ENCODE measurements at regions not wholly inside any gene's neighbourhood (a gene's known extent, or its start where the extent isn't known, plus 50 kb on each side); places are given as distances from the start of the nearest gene placed in this dataset.

- BruUV-seq (replicated peaks) = no TSS peak
- peaks cover 4 to 8% of the 10 kb centered on the region in 2 experiments; a peak in 2 of 4 replicates for H3K4me1 ChIP-seq (ENCODE audit: control insufficient read depth in 1 of 2, insufficient read depth in 2 of 2, low read length in 2 of 2)
- no peak overlapping the region for H3K4me3 ChIP-seq (replicated peaks in 1 of 2; ENCODE audit: low read depth in 1 of 2, low read length in 2 of 2)
- H3K79me2 ChIP-seq (ENCODE audit: insufficient read depth, low read length) = no peaks in the 10 kb centered on the region
- ChIA-PET CTCF (no interaction called here), POLR2A (no interaction called here), RAD21 (ENCODE audit: low non-redundant PET in 1 of 2, low total read pairs in 2 of 2, uncharacterized antibody in 2 of 2, unreplicated experiment in 2 of 2) (no interaction called here)
- no peak for DNase-seq (ENCODE audit: low read depth, low spot score)
- TF ChIP-seq CEBPB (IDR thresholded peaks at IDR 0.05; ENCODE audit: low read depth) (no peak), POLR2A (IDR thresholded peaks at IDR 0.05; ENCODE audit: borderline replicate concordance, extremely low read depth, insufficient read depth, insufficient read length) (no peak), ELF1 (IDR thresholded peaks at IDR 0.05; ENCODE audit: borderline replicate concordance, low read depth) (no peak), ZFX (IDR thresholded peaks at IDR 0.05) (no peak), YY1 (IDR thresholded peaks at IDR 0.05; ENCODE audit: extremely low read depth, insufficient replicate concordance, low read depth, low read length) (no peak), MAX (IDR thresholded peaks at IDR 0.05) (no peak), SIN3A (IDR thresholded peaks at IDR 0.05; ENCODE audit: low read depth) (no peak), SRF (IDR thresholded peaks at IDR 0.05; ENCODE audit: low read depth) (no peak), TCF7L2 (IDR thresholded peaks at IDR 0.05; ENCODE audit: borderline replicate concordance, extremely low read depth, insufficient read depth, insufficient read length) (no peak), EGR1 (IDR thresholded peaks at IDR 0.05; ENCODE audit: low read depth) (no peak), CTCF (IDR thresholded peaks at IDR 0.05 in 2 of 3, conservative IDR thresholded peaks at IDR 0.05 in 1 of 3; ENCODE audit: borderline replicate concordance in 1 of 3, insufficient read depth in 1 of 3, low read depth in 2 of 3, low read length in 2 of 3) (no peak), REST (IDR thresholded peaks at IDR 0.05; ENCODE audit: low read depth) (no peak)
- H3K9ac ChIP-seq (ENCODE audit: low read length) = no peak overlapping the region
- H3K4me2 ChIP-seq (ENCODE audit: low read length) = no peak overlapping the region
- H4K20me1 ChIP-seq (ENCODE audit: insufficient read depth) = no peaks in the 10 kb centered on the region
- intact Hi-C loops (cut with micrococcal nuclease) = no loop called here
- H3K9me2 ChIP-seq (ENCODE audit: insufficient read depth) = no peaks in the 10 kb centered on the region
- no peaks in the 10 kb centered on the region for H3K9me3 ChIP-seq (ENCODE audit: control insufficient read depth in 1 of 2, insufficient read depth in 1 of 2, low read depth in 1 of 2, low read length in 2 of 2)
- no peak overlapping the region for H3K27ac ChIP-seq (ENCODE audit: low read depth, low read length)
- no peak overlapping the region for H2AFZ ChIP-seq (ENCODE audit: low read depth, low read length, poor library complexity, severe bottlenecking)
- peaks cover 4% of the 10 kb centered on the region; the same call in 1 of the 2 replicates for H3K27me3 ChIP-seq (ENCODE audit: insufficient read depth, low read length)
- H3K36me3 ChIP-seq (ENCODE audit: control insufficient read depth in 1 of 2, insufficient read depth in 2 of 2, low read length in 2 of 2) = no peaks in the 10 kb centered on the region
- ATAC-seq = no peak
Observed at GRCh38 chr9:89658401-89658800, 53.6 kb downstream of the GADD45G start.
